SK-N-SH treated with all-trans-retinoic acid at 6 μM for 48 hours (cell line): ENCODE measurements at regions not wholly inside any gene's neighbourhood (a gene's known extent, or its start where the extent isn't known, plus 50 kb on each side); places are given as distances from the start of the nearest gene placed in this dataset.

Experiments
- BACH2 ChIP-seq: fragments of 250-450 bp; sonication (Bioruptor Pico); IDR thresholded peaks from 2 replicates; pipeline ENCODE4 v1.9.0; 2021; ENCODE audit warnings: mild to moderate bottlenecking, borderline replicate concordance
- SNAI2 ChIP-seq: fragments of 250-450 bp; sonication (Bioruptor Pico); IDR thresholded peaks from 2 replicates; pipeline ENCODE4 v1.5.0; 2020; ENCODE audit warnings: mild to moderate bottlenecking, moderate library complexity
- TCF4 ChIP-seq: fragments of 250-450 bp; sonication (Bioruptor Pico); IDR thresholded peaks from 2 replicates; pipeline ENCODE4 v1.8.0; 2021; ENCODE audit warnings: mild to moderate bottlenecking, moderate library complexity, borderline replicate concordance
- TSHZ2 ChIP-seq: fragments of 250-450 bp; sonication (Bioruptor Pico); IDR thresholded peaks from 2 replicates; pipeline ENCODE4 v1.5.0; 2020; ENCODE audit warnings: mild to moderate bottlenecking, moderate library complexity
- ZFP3 ChIP-seq: fragments of 250-450 bp; sonication (Bioruptor Pico); IDR thresholded peaks from 2 replicates; pipeline ENCODE4 v1.5.0; 2020; ENCODE audit warnings: mild to moderate bottlenecking, moderate library complexity
- ZFP30 ChIP-seq: fragments of 450-650 bp; formaldehyde crosslinking; IDR thresholded peaks from 2 replicates; pipeline ENCODE4 v1.5.0; 2022; ENCODE audit warnings: mild to moderate bottlenecking, moderate library complexity

- TF ChIP-seq BACH2 (CRISPR knock-in tag), result no peak
- no peak for TF ChIP-seq TSHZ2 (CRISPR knock-in tag)
- TF ChIP-seq TCF4 (CRISPR knock-in tag), result no peak
- TF ChIP-seq ZFP30 (CRISPR knock-in tag), result no peak
- TF ChIP-seq SNAI2 (CRISPR knock-in tag), result no peak
- TF ChIP-seq ZFP3 (CRISPR knock-in tag), result no peak
These were observed 50.1 kb upstream of the PIEZO2 start for GRCh38 chr18:11199477-11199876.
